GM18498 (cell line): ENCODE measurements at regions not wholly inside any gene's neighbourhood (a gene's known extent, or its start where the extent isn't known, plus 50 kb on each side); places are given as distances from the start of the nearest gene placed in this dataset.

Experiments used
- ATAC-seq: cut with Tn5 transposase; IDR thresholded peaks from one replicate; pipeline ENCODE4 v1.9.1; 2021; ENCODE audit warnings: mild to moderate bottlenecking, moderate library complexity; ENCODE audit not compliant: unreplicated experiment

- ATAC-seq, result no peak
Observed at GRCh38 chr16:55151561-55152305, 172.3 kb upstream of the IRX6 start.

- no peak for ATAC-seq
Observed at GRCh38 chr16:55152875-55153390, 171.1 kb upstream of the IRX6 start.

DNA sequence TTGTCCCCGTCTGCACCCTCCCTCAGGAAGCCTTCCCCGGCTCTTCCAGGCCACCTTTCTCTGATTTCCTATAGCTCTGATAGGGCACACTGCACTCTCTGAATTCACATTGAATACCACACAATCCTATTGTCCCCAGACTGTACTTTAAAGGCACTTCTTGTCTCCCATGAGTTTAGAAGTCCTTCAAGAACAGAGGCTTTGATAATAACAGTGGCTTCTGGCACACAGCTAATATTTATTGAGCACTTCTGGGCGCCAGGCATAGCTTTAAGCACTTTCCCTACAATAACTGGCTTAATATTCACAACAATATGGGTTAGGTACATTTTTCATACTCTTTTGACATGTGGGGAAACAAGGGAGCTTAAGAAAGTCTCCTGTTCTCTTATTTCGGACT is 169.7 kb upstream of the IRX6 start:
- ATAC-seq, result no peak

- ATAC-seq, result no peak
Observed at GRCh38 chr16:55154956-55155355, 169.0 kb upstream of the IRX6 start.

DNA sequence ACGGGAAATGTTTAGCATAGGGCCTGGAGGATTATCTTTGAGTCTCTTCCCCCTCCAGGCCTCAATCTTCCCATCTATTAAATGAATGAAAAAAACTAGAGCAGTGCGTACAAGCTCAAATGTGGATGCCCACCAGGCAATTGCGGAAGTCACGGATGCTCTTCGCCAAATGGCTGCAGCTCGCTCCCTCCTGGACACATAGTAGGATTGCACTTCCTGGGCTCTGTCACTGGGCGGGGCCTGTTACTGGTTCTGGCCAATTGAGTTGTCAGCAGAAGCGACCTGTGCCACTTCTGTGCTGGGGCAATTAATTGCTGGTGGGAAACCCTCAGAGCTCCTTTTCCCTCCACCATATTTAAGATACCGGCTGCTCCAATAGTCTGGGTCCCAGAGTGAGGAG is 168.2 kb upstream of the IRX6 start:
- no peak for ATAC-seq

GRCh38 chr16:55169780-55170179 is 154.2 kb upstream of the IRX6 start:
- no peak for ATAC-seq

DNA sequence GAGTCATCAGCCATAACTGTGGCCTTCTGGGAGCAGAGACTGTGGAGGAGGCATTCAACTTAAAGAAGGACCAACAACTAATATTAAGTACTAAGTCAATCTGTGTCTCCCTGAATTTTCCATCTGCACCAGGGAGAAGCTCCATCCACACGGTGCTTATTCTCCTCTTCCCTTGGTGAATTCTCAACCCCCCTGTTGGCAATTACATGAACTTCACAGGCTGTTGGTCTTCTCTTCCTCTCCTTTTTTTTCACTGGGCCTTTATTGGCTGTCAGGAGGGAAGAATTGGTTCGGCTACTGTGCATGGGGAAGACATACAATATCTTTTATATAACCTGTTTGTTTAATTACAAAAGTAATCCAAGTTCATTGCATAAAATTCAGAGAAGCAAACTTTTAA is 152.8 kb upstream of the IRX6 start:
- no peak for ATAC-seq

DNA sequence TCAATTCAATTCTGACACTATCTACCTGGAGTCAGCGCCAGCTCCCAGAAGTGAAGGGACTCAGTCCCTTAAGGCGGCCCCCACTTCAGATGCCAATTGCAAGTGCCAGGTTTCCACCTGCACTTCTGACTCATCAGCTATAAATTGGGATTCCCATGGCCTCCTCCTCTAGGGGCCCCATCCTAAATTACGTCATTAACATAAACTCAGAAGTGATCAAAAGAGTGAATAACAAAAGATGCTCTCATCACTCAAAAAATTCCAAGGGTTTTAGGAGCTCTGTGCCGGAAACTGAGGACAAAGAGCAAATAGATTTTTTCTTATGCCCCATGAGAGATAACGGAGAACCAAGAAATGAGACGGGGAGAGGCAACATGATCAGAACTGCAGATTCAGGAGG is 148.6 kb upstream of the IRX6 start:
- no peak for ATAC-seq

DNA sequence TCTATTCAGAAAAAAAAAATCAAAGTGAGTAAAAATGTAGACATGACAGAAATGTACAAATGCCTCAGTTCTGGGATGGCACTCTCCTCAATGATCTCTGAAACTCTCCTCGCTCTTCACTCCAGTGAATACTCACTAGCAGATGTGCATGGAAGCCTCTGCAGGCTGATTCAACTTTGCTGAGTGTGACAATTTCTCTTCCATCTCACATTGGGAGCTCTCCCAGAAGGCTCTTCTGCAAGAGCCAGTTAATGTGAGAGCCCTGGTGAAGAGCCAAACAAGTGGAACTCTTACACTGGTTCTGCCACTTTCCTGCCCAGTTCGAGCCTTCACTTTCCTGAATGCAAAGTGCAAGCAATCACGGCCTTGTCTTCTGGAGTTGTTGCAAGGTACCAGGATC is 147.1 kb upstream of the IRX6 start:
- ATAC-seq, result no peak

DNA sequence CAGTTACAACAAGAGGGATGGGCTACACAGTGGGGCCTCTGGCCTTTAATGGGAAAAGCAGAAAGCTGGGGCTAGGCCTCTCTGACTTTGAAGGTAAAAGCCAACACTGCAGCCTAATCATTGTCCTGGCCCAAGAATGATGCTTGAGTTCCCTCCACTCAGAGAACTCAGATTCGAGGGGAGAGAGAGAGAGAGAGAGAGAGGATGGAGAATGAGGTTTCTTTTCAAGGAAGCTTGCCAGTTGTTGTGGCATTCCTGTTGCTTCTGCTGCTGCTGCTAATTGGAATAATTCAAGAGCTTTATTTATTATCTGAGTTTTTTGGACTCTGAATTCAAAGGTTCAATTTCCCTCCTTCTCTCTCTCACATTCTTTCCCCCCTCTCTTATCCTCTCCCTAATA is 144.6 kb upstream of the IRX6 start:
- no peak for ATAC-seq

GRCh38 chr16:55179852-55180585 is 144.0 kb upstream of the IRX6 start:
- no peak for ATAC-seq

- ATAC-seq, result no peak
Observed at GRCh38 chr16:55184052-55184451, 140.0 kb upstream of the IRX6 start.

DNA sequence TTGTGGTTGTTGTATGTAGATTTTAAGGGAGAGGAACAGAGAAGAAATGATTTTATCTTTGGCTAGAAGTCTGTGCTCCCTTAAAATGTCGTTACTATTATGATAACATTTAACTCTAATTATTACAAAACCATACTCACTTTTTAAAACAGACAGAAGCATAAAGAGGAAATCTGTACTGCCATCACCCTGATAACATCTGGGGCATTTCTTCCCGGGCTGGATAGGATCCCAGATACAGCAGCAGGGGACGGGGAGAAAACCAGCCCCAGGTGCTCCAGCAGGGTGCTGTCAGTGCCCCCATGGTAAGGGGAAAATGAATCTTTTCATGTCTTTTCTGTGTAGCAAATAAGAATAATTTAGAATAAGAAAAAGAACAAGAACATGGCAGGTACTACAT is 139.4 kb upstream of the IRX6 start:
- no peak for ATAC-seq

DNA sequence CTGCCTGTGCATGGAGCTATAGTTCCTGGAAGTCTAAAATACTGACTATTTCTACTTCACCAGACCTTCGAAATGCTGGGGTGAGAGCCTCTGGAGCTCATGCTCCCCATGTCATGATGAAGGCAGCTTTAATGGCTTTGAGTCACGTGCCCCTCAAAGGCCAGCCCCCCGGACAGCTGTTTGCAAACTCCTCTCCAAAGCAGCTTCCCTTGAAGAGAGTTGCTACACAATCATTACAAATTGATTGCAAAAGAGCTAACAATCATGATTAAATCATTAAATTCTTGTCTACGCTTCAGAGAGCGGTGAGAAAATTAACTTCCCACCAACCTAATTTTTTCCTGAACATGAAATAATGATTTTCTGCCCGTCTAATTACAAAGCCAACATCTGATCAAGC is 134.8 kb upstream of the IRX6 start:
- ATAC-seq, result no peak

DNA sequence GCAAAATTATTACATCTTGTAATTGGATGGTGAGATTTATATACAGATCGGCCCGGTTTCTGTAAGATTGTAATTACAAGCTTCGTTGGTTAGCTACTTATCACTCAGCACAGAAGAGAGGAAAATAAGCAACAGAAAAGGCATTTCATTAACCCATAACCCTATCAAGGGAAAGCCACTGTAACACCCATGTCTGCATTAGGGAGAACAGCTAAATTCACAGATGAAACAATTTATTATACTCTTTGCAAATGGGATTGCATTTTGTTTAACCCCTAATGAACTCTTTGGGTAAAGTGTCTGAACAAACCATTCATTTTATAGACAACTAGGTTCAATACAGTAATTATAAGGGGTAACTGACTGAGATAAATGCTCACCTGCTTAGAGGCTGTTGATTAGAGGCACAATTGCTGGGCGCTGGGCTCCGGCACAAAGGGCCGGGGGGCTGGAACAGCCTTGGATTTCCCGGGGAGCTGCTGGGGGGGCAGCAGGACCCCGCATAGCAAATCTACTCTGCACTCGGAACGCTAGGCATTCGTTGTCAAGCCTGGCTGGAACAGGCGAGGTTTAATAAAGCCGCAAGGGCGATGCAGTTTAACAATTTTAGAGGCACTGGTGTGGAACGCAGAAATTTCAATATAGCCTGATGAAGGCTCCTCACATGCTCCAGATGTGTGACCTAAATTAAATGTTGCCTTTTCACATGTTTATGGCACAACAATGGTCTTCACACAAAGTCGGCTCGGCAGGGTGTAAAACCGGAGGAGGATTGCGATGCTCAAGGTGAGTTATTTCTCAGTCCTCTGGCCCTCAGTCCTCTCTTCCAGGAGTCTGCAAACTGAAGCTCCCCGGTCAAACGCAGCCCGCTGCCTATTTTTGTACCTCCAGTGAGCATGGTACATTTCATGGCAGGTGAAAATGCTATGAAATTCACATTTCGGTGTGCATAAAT is 134.0 kb upstream of the IRX6 start:
- ATAC-seq, result no peak

GRCh38 chr16:55192734-55193133 is 131.3 kb upstream of the IRX6 start:
- no peak for ATAC-seq

DNA sequence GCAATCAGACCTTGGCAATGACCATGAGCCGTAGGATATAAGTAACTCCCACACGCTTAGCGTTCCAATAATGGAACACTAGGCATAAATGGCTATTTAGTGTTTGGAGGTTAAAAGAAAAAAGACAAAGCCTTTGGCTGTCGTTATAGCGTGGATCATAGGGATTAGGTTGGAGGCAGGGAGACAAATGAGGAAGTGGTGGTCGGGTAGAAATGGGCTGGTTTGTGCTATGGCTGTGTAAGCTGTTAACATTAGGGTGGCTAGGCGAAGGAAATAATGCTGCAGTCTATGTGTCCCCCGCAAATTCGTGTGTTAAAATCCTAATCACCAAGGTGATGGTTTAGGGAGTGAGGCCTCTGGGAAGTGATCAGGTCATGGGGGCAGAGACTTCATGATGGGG is 120.4 kb upstream of the IRX6 start:
- no peak for ATAC-seq

GRCh38 chr16:55204069-55204468 is 119.9 kb upstream of the IRX6 start:
- no peak for ATAC-seq

- ATAC-seq, result no peak
Observed at GRCh38 chr16:55204923-55205322, 119.1 kb upstream of the IRX6 start.

DNA sequence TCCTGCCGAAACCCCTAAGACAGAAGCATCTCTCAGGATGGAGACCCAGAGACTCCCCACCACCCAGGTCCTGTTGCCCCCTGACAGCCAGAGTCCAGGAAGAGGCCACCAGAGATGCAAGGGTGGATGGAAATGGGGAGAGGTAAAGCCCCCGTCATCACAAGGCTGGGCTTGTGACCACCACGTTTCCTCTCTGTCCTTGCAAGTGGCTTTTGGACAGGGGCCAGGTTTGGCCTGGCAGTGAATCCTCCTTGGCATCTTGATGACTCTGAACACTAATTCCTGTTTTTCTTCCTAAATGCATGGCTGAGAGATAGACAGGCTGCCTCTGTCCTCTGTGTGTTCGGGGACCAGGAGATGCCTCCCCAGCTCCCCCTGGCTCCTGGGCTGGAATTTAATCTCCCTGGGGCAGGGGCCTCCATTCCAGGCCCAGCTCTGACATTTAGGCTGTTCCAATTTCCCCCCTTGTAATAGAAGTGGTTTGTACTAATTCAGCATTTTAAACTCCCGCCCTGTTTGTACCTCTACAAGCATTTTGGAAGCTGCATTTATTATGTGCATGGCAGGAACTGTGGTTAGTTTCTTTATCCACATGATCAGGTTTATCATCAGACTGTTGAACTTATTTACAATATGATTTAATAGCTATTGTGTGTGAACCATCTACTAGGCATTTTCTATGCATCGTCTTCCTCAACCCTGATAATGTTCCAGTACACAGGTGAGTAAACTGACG is 116.1 kb upstream of the IRX6 start:
- no peak for ATAC-seq

DNA sequence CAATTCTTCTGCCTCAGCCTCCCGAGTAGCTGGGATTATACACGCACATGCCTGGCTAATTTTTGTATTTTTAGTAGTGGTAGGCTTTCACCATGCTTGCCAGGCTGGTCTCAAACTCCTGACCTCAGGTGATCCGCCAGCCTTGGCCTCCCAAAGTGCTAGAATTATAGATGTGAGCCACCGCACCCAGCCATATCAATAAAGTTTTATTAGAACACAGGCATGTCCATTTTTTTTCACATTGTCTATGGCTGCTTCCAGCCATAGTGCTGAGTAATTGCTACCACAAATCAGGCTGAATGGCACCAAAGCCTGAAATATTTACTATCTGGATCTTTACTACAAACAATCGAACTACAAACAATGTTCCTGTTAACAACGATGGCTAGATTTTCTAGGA is 114.4 kb upstream of the IRX6 start:
- ATAC-seq, result no peak
